Stimulated activated effector memory CD8-positive, alpha-beta T cell treated with anti-CD3 and anti-CD28 coated beads, Interleukin-12 subunit alpha, Interleukin-12 subunit beta, amount 100 ng/mL, for 72 hours (primary cell): ENCODE measurements at regions not wholly inside any gene's neighbourhood (a gene's known extent, or its start where the extent isn't known, plus 50 kb on each side); places are given as distances from the start of the nearest gene placed in this dataset.

Source experiments
- ATAC-seq: fragments of 150-1000 bp; cut with Tn5 transposase; 2 replicates; pipeline ENCODE4 v1.10.0; 2021
- DNase-seq, 2 donors: peaks; one replicate each; pipeline ENCODE4 v3.0.0; 2021 to 2022; ENCODE audit warnings: low spot score in 2 of 2
- H3K27ac Mint-ChIP-seq: one replicate; pipeline ENCODE4 v1.8.0; 2022; ENCODE audit warnings: mild to moderate bottlenecking, mixed read lengths
- H3K36me3 Mint-ChIP-seq: one replicate; pipeline ENCODE4 v1.8.0; 2022; ENCODE audit warnings: mild to moderate bottlenecking, mixed read lengths
- H3K4me1 Mint-ChIP-seq: one replicate; pipeline ENCODE4 v1.8.0; 2022; ENCODE audit warnings: mixed read lengths
- H3K4me3 Mint-ChIP-seq: one replicate; pipeline ENCODE4 v1.8.0; 2022; ENCODE audit warnings: mild to moderate bottlenecking, mixed read lengths
- H3K9me3 Mint-ChIP-seq: one replicate; pipeline ENCODE4 v1.8.0; 2022; ENCODE audit warnings: mixed read lengths

GRCh38 chr2:34656632-34657031, 1057.5 kb upstream of the FAM98A start:
- H3K36me3 Mint-ChIP-seq = no peaks in the 10 kb centered on the region
- no peak for ATAC-seq

GRCh38 chr2:34652636-34653035, 1053.5 kb upstream of the FAM98A start:
- H3K36me3 Mint-ChIP-seq = no peaks in the 10 kb centered on the region

More at GRCh38 chr2:34656632-34657031, 1057.5 kb upstream of the FAM98A start:
- H3K27ac Mint-ChIP-seq = no peak overlapping the region
- no peak for DNase-seq
- H3K9me3 Mint-ChIP-seq = peaks cover 10% of the 10 kb centered on the region
- no peaks in the 10 kb centered on the region for H3K4me1 Mint-ChIP-seq
- no peak overlapping the region for H3K4me3 Mint-ChIP-seq

GRCh38 chr2:34646901-34647300, 1047.8 kb upstream of the FAM98A start:
- H3K36me3 Mint-ChIP-seq = no peaks in the 10 kb centered on the region
- ATAC-seq = no peak
- peaks cover 16% of the 10 kb centered on the region for H3K9me3 Mint-ChIP-seq
- H3K4me1 Mint-ChIP-seq = no peaks in the 10 kb centered on the region
- H3K4me3 Mint-ChIP-seq = no peak overlapping the region
- DNase-seq = no peak
- no peak overlapping the region for H3K27ac Mint-ChIP-seq

More at GRCh38 chr2:34652636-34653035, 1053.5 kb upstream of the FAM98A start:
- no peak for DNase-seq
- Mint-ChIP-seq H3K4me1 (no peaks in the 10 kb centered on the region), H3K9me3 (peaks cover 10% of the 10 kb centered on the region), H3K4me3 (no peak overlapping the region), H3K27ac (no peak overlapping the region)
- ATAC-seq = no peak

GRCh38 chr2:34632327-34632726, 1033.2 kb upstream of the FAM98A start:
- Mint-ChIP-seq H3K4me3 (no peak overlapping the region), H3K4me1 (no peaks in the 10 kb centered on the region), H3K27ac (no peak overlapping the region), H3K9me3 (peaks cover 21% of the 10 kb centered on the region), H3K36me3 (no peaks in the 10 kb centered on the region)
- ATAC-seq (no peak), DNase-seq (no peak)

GRCh38 chr2:34627003-34627402, 1027.9 kb upstream of the FAM98A start:
- H3K4me1 Mint-ChIP-seq = no peaks in the 10 kb centered on the region
- H3K9me3 Mint-ChIP-seq = peaks cover 16% of the 10 kb centered on the region
- no peak for DNase-seq
- no peaks in the 10 kb centered on the region for H3K36me3 Mint-ChIP-seq
- no peak overlapping the region for H3K4me3 Mint-ChIP-seq
- no peak for ATAC-seq
- no peak overlapping the region for H3K27ac Mint-ChIP-seq

- no peak for ATAC-seq
- Mint-ChIP-seq H3K4me1 (no peaks in the 10 kb centered on the region), H3K4me3 (no peak overlapping the region), H3K36me3 (no peaks in the 10 kb centered on the region), H3K9me3 (peaks cover 25% of the 10 kb centered on the region), H3K27ac (no peak overlapping the region)
- DNase-seq = no peak
Observed at GRCh38 chr2:34604164-34604563, 1005.1 kb upstream of the FAM98A start.

- Mint-ChIP-seq H3K4me1 (no peaks in the 10 kb centered on the region), H3K4me3 (no peak overlapping the region), H3K36me3 (no peaks in the 10 kb centered on the region), H3K27ac (no peak overlapping the region), H3K9me3 (peaks cover 21% of the 10 kb centered on the region)
- DNase-seq (no peak), ATAC-seq (no peak)
Observed at GRCh38 chr2:34602262-34602661, 1003.2 kb upstream of the FAM98A start.

- H3K36me3 Mint-ChIP-seq = no peaks in the 10 kb centered on the region
- no peak overlapping the region for H3K4me3 Mint-ChIP-seq
- no peaks in the 10 kb centered on the region for H3K4me1 Mint-ChIP-seq
- ATAC-seq = no peak
- H3K9me3 Mint-ChIP-seq = peaks cover 21% of the 10 kb centered on the region
- DNase-seq = no peak
- no peak overlapping the region for H3K27ac Mint-ChIP-seq
Observed at GRCh38 chr2:34601561-34601960, 1002.5 kb upstream of the FAM98A start.

GRCh38 chr2:34578641-34579040, 979.5 kb upstream of the FAM98A start:
- H3K4me3 Mint-ChIP-seq = no peak overlapping the region
- no peaks in the 10 kb centered on the region for H3K36me3 Mint-ChIP-seq
- peaks cover 13% of the 10 kb centered on the region for H3K9me3 Mint-ChIP-seq
- no peak overlapping the region for H3K27ac Mint-ChIP-seq
- no peaks in the 10 kb centered on the region for H3K4me1 Mint-ChIP-seq
- no peak for DNase-seq
- no peak for ATAC-seq

GRCh38 chr2:34570266-34570872, 971.3 kb upstream of the FAM98A start:
- Mint-ChIP-seq H3K4me3 (no peak overlapping the region), H3K36me3 (no peaks in the 10 kb centered on the region), H3K9me3 (peaks cover 12% of the 10 kb centered on the region), H3K27ac (no peak overlapping the region), H3K4me1 (no peaks in the 10 kb centered on the region)
- DNase-seq (no peak), ATAC-seq (no peak)

GRCh38 chr2:34567128-34567527, 968.0 kb upstream of the FAM98A start:
- Mint-ChIP-seq H3K4me1 (no peaks in the 10 kb centered on the region), H3K27ac (no peak overlapping the region), H3K4me3 (no peak overlapping the region), H3K9me3 (peaks cover 12% of the 10 kb centered on the region), H3K36me3 (no peaks in the 10 kb centered on the region)
- DNase-seq (no peak), ATAC-seq (no peak)

GRCh38 chr2:34552337-34552736, 953.2 kb upstream of the FAM98A start:
- H3K4me3 Mint-ChIP-seq = no peak overlapping the region
- ATAC-seq = no peak
- DNase-seq = no peak
- no peak overlapping the region for H3K27ac Mint-ChIP-seq
- H3K9me3 Mint-ChIP-seq = peaks cover 6% of the 10 kb centered on the region
- H3K36me3 Mint-ChIP-seq = no peaks in the 10 kb centered on the region
- no peaks in the 10 kb centered on the region for H3K4me1 Mint-ChIP-seq

GRCh38 chr2:34549710-34550345, 950.7 kb upstream of the FAM98A start:
- no peak for ATAC-seq
- DNase-seq = no peak

GRCh38 chr2:34547900-34548299, 948.8 kb upstream of the FAM98A start:
- ATAC-seq = no peak
- Mint-ChIP-seq H3K9me3 (peaks cover 27% of the 10 kb centered on the region), H3K4me3 (no peak overlapping the region), H3K36me3 (no peaks in the 10 kb centered on the region), H3K4me1 (no peaks in the 10 kb centered on the region), H3K27ac (no peak overlapping the region)
- DNase-seq = no peak

More at GRCh38 chr2:34549710-34550345, 950.7 kb upstream of the FAM98A start:
- Mint-ChIP-seq H3K27ac (no peak overlapping the region), H3K4me1 (no peaks in the 10 kb centered on the region), H3K36me3 (no peaks in the 10 kb centered on the region), H3K9me3 (peaks cover 21% of the 10 kb centered on the region), H3K4me3 (no peak overlapping the region)

GRCh38 chr2:34547340-34547739, 948.2 kb upstream of the FAM98A start:
- Mint-ChIP-seq H3K4me3 (no peak overlapping the region), H3K9me3 (peaks cover 31% of the 10 kb centered on the region), H3K4me1 (no peaks in the 10 kb centered on the region), H3K27ac (no peak overlapping the region), H3K36me3 (no peaks in the 10 kb centered on the region)
- DNase-seq = no peak
- no peak for ATAC-seq

- DNase-seq (no peak), ATAC-seq (no peak)
- Mint-ChIP-seq H3K4me1 (no peaks in the 10 kb centered on the region), H3K36me3 (no peaks in the 10 kb centered on the region), H3K9me3 (peaks cover 36% of the 10 kb centered on the region), H3K27ac (no peak overlapping the region), H3K4me3 (no peak overlapping the region)
Observed at GRCh38 chr2:34545486-34546136, 946.5 kb upstream of the FAM98A start.
